Upper lobe of right lung (tissue), 1 donor: ENCODE measurements at regions not wholly inside any gene's neighbourhood (a gene's known extent, or its start where the extent isn't known, plus 50 kb on each side); places are given as distances from the start of the nearest gene placed in this dataset.

ENCODE experiments used
- ATAC-seq: fragments of 200-7000 bp; cut with Tn5 transposase; one replicate; pipeline ENCODE4 v1.9.1; 2020; ENCODE audit warnings: mild to moderate bottlenecking, moderate library complexity
- DNase-seq: peaks from one replicate; pipeline ENCODE4 v3.0.0-alpha.2; 2020
- H3K27ac ChIP-seq: fragments of 200-600 bp; one replicate; pipeline ENCODE4 v1.8.0; 2022
- H3K27me3 ChIP-seq: fragments of 200-600 bp; one replicate; pipeline ENCODE4 v1.8.0; 2022; ENCODE audit warnings: mild to moderate bottlenecking
- H3K36me3 ChIP-seq: fragments of 200-600 bp; one replicate; pipeline ENCODE4 v1.8.0; 2022
- H3K4me1 ChIP-seq: fragments of 200-600 bp; one replicate; pipeline ENCODE4 v1.8.0; 2022
- H3K4me3 ChIP-seq: fragments of 200-600 bp; one replicate; pipeline ENCODE4 v1.8.0; 2022; ENCODE audit warnings: mild to moderate bottlenecking
- H3K9me3 ChIP-seq: fragments of 200-600 bp; one replicate; pipeline ENCODE4 v1.8.0; 2022
- CTCF ChIP-seq: fragments of 200-600 bp; IDR thresholded peaks from one replicate; pipeline ENCODE4 v1.8.0; 2022; ENCODE audit warnings: antibody characterized with exemption
- intact Hi-C: fragments of 100-400 bp; cut with DNase I; formaldehyde crosslinking; loops from one replicate; pipeline ENCODE4 v1.11.0; 2022
- donor health status: DM: no; HTN: yes; CAD: no; lungs with severe emphysema.

GRCh38 chr3:30343067-30343831 lies 263.2 kb upstream of the TGFBR2 start:
- no peak for DNase-seq
- no peak for TF ChIP-seq CTCF
- no peaks in the 10 kb centered on the region for H3K27me3 ChIP-seq
- H3K4me3 ChIP-seq: no peak overlapping the region
- no peaks in the 10 kb centered on the region for H3K9me3 ChIP-seq
- H3K36me3 ChIP-seq: no peaks in the 10 kb centered on the region
- H3K27ac ChIP-seq: no peak overlapping the region
- intact Hi-C loops: no loop called here
- no peak for ATAC-seq
- H3K4me1 ChIP-seq: peaks cover 10% of the 10 kb centered on the region

DNA sequence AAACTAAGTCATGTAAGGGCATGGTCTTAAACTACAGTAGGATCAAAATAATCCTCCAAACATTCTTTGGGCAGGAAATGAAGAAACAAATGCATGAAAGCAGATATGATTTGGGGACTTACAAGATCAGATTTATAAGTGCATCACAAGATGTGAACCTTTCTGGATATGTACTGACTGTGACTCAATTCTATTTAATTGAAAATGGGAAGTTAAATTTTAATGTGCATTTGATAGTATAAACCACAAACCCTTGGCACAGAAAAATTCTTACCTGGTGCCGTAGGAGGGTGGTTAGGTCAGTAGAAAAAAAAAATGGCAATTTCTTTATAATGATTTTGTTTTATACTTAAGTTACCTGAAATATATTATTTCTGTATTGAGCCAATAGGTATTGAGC lies 262.5 kb upstream of the TGFBR2 start:
- TF ChIP-seq CTCF: no peak
- ATAC-seq: no peak
- H3K27ac ChIP-seq: no peak overlapping the region
- H3K27me3 ChIP-seq: no peaks in the 10 kb centered on the region
- no peak for DNase-seq
- intact Hi-C loops: no loop called here
- peaks cover 10% of the 10 kb centered on the region for H3K4me1 ChIP-seq
- H3K9me3 ChIP-seq: no peaks in the 10 kb centered on the region
- no peaks in the 10 kb centered on the region for H3K36me3 ChIP-seq
- no peak overlapping the region for H3K4me3 ChIP-seq

- peak; percentile 45 for ATAC-seq
Observed at GRCh38 chr3:30344288-30344687, 262.1 kb upstream of the TGFBR2 start.

DNA sequence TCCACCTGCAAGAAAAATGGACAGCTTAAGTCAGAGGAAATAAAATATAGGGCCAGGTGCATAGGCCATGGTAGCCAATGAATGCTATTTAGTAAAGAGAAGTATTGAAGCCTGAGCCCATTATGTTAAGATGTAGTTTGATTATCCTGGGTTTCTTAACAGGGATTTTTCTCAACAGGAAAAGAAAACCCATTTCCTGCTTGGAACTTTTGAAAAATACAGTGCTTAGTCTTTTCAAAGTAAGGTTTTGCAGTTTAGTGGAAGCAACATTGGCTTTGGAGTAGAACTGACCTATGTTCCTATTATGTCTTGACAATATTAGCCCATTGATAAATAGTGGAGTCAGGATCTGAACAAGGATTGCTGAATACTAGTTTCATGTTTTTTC lies 259.5 kb upstream of the TGFBR2 start:
- no peak for TF ChIP-seq CTCF
- Histone ChIP-seq H3K9me3 (no peaks in the 10 kb centered on the region), H3K27ac (no peak overlapping the region), H3K4me3 (no peak overlapping the region), H3K36me3 (no peaks in the 10 kb centered on the region), H3K27me3 (no peaks in the 10 kb centered on the region), H3K4me1 (peaks cover 10% of the 10 kb centered on the region)
- DNase-seq: no peak
- no peak for ATAC-seq
- intact Hi-C loops: no loop called here

More at GRCh38 chr3:30344288-30344687, 262.1 kb upstream of the TGFBR2 start:
- Histone ChIP-seq H3K4me1 (peaks cover 10% of the 10 kb centered on the region), H3K27ac (no peak overlapping the region), H3K4me3 (no peak overlapping the region), H3K9me3 (no peaks in the 10 kb centered on the region), H3K27me3 (no peaks in the 10 kb centered on the region), H3K36me3 (no peaks in the 10 kb centered on the region)
- TF ChIP-seq CTCF: no peak
- intact Hi-C loops: no loop called here
- DNase-seq: no peak

- no peak for ATAC-seq
- H3K27ac ChIP-seq: no peak overlapping the region
Observed at GRCh38 chr3:30347679-30348216, 258.7 kb upstream of the TGFBR2 start.

More at GRCh38 chr3:30347679-30348216, 258.7 kb upstream of the TGFBR2 start:
- H3K27me3 ChIP-seq: no peaks in the 10 kb centered on the region
- H3K4me3 ChIP-seq: no peak overlapping the region
- no peaks in the 10 kb centered on the region for H3K36me3 ChIP-seq
- TF ChIP-seq CTCF: no peak
- H3K9me3 ChIP-seq: no peaks in the 10 kb centered on the region
- H3K4me1 ChIP-seq: peaks cover 10% of the 10 kb centered on the region
- intact Hi-C loops: no loop called here
- no peak for DNase-seq
